ENCODE measurements at regions not wholly inside any gene's neighbourhood (a gene's known extent, or its start where the extent isn't known, plus 50 kb on each side); places are given as distances from the start of the nearest gene placed in this dataset.
"Not testable (repeated sequence)": the region's sequence is repeated elsewhere in the genome, so short reads cannot be mapped to it uniquely, and the experiment has no call there.

- DNase-seq, result no peak
- Mint-ChIP-seq H3K4me1 (ENCODE audit: low read depth) (peaks cover 25% of the 10 kb centered on the region), H3K27ac (no peak overlapping the region), H3K4me3 (no peak overlapping the region), H3K9me3 (no peaks in the 10 kb centered on the region), H3K36me3 (ENCODE audit: low read depth) (no peaks in the 10 kb centered on the region), H3K27me3 (peaks cover 10% of the 10 kb centered on the region)
Observed at GRCh38 chr3:13237776-13238490, 164.7 kb upstream of the IQSEC1 start.

DNA sequence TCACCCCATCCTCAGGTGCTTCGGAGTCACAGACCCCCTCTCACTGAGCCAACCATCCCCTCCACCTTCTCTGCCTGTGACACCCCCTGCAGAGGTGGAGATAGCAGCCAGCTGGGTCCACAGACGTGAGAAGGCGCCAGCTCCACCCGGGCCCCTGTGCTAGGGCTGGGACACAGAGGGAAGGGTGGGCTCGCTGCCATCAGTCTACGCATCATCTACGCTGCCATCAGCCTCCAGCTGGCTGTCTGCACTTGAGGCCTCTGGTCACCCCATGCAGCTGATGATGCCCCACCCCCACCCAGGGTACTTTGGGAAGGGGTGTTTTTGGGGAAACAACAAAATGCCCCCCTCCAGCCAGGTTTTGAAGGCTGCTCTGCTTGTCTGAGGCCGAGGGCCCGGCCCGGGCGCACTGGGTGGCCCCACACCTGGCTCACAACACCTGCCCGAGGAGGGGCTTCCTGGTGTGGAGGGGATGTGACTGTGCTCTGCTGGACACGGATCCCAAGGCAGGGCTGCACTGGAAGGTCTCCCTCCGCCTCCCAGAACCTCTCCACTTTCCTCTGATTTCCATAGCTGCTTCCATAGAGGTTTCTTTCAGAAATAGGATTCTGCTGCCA lies 163.4 kb upstream of the IQSEC1 start:
- H3K4me3 Mint-ChIP-seq, result no peak overlapping the region
- H3K36me3 Mint-ChIP-seq (ENCODE audit: low read depth), result no peaks in the 10 kb centered on the region
- peaks cover 25% of the 10 kb centered on the region for H3K4me1 Mint-ChIP-seq (ENCODE audit: low read depth)
- peaks cover 10% of the 10 kb centered on the region for H3K27me3 Mint-ChIP-seq
- no peak for DNase-seq
- no peaks in the 10 kb centered on the region for H3K9me3 Mint-ChIP-seq
- no peak overlapping the region for H3K27ac Mint-ChIP-seq

- Mint-ChIP-seq H3K4me1 (ENCODE audit: low read depth) (peaks cover 25% of the 10 kb centered on the region), H3K4me3 (no peak overlapping the region), H3K36me3 (ENCODE audit: low read depth) (no peaks in the 10 kb centered on the region), H3K9me3 (no peaks in the 10 kb centered on the region), H3K27ac (no peak overlapping the region), H3K27me3 (peaks cover 10% of the 10 kb centered on the region)
- no peak for DNase-seq
Observed at GRCh38 chr3:13235897-13236296, 162.7 kb upstream of the IQSEC1 start.

DNA sequence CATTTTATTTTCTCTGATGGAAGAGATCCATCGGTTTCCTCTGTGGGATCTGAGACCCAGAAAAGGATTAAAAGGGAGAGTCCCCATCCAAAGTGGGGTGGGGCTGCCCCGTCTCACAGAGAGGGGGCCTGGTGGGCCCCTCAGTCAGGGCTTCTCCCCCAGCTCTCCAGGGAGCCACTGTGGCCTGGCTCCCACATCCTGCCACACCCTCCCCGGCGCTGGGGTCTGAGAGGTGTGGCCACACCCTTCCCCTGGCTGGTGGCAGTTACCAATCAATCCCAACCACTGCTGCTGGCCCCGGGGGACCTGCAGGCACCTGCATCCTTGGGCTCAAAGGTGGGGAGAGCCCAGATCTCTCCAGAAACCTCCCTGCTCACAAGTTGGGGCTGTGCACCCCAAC lies 161.8 kb upstream of the IQSEC1 start:
- H3K9me3 Mint-ChIP-seq, result no peaks in the 10 kb centered on the region
- peaks cover 10% of the 10 kb centered on the region for H3K27me3 Mint-ChIP-seq
- no peak overlapping the region for H3K27ac Mint-ChIP-seq
- peaks cover 25% of the 10 kb centered on the region for H3K4me1 Mint-ChIP-seq (ENCODE audit: low read depth)
- DNase-seq, result no peak
- no peaks in the 10 kb centered on the region for H3K36me3 Mint-ChIP-seq (ENCODE audit: low read depth)
- no peak overlapping the region for H3K4me3 Mint-ChIP-seq

DNA sequence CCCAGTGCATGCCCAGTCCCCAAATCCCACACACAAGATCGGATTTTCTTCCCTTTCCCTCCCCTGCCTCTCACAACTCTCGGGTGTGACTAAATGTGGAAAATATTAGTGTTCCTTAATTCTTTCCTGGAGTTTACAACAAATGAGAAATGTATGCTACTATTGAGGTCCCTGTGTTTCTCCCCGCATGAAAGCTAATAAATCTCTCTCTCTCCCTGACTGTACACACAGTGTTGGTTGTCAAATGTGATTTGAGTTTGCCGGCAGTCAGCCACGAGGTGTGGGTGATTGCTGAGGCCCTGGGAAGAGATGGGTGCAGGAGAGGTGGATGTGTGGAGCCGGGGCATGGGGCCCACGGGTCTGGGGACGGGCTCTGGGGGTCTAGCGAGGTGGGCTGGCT lies 161.4 kb upstream of the IQSEC1 start:
- H3K4me1 Mint-ChIP-seq (ENCODE audit: low read depth), result peaks cover 25% of the 10 kb centered on the region
- H3K9me3 Mint-ChIP-seq, result no peaks in the 10 kb centered on the region
- peaks cover 10% of the 10 kb centered on the region for H3K27me3 Mint-ChIP-seq
- H3K36me3 Mint-ChIP-seq (ENCODE audit: low read depth), result no peaks in the 10 kb centered on the region
- no peak overlapping the region for H3K27ac Mint-ChIP-seq
- no peak overlapping the region for H3K4me3 Mint-ChIP-seq
- no peak for DNase-seq

- Mint-ChIP-seq H3K36me3 (ENCODE audit: low read depth) (no peaks in the 10 kb centered on the region), H3K4me1 (ENCODE audit: low read depth) (peaks cover 25% of the 10 kb centered on the region), H3K27ac (no peak overlapping the region), H3K9me3 (no peaks in the 10 kb centered on the region), H3K27me3 (peaks cover 10% of the 10 kb centered on the region), H3K4me3 (no peak overlapping the region)
- DNase-seq, result peak; percentile 33
Observed at GRCh38 chr3:13233487-13234485, 160.6 kb upstream of the IQSEC1 start.

DNA sequence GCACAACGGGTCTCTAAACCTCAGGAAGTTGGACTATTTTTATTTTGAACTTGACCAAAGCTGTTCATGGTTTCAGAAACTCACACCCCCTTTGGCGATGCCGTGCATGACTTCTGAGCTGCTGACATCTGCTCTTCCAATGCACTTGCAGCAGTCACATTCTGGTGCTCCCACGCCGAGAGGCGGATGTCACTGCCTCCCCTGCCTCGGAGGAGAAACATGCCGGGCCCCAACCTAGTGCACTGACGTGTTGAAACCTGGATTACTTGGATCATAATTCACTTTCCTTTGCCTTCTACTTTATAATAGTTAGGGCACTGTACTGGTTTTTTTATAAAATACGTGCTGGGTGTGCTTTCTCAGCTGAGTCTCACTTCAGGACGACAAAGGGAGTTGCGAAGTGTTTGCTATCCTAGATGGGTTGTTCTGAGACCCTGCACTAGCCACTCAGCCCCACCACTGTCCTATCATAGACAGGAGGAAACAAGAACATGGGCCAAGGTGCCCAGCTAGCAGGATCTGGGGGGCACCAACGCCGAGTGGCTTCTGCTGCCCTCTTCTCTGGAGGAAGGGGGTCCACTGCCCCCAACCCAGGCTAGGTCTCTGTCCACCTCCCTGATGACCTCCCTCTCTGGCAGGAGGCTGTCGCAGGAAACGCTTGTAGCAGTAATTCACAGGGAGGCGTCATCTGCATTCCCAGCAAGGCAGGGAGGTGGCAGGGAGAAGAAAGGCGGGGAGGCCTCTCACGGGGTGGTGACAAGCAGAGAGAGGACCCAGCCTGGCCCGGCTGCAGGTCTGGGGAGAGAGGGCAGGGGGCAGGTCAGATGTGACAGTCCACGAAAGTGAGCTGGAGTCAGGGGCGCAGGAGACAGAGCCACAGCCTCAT lies 158.8 kb upstream of the IQSEC1 start:
- peaks cover 25% of the 10 kb centered on the region for H3K4me1 Mint-ChIP-seq (ENCODE audit: low read depth)
- H3K27me3 Mint-ChIP-seq, result peaks cover 10% of the 10 kb centered on the region
- DNase-seq, result no peak
- no peak overlapping the region for H3K27ac Mint-ChIP-seq
- no peaks in the 10 kb centered on the region for H3K9me3 Mint-ChIP-seq
- H3K4me3 Mint-ChIP-seq, result no peak overlapping the region
- no peaks in the 10 kb centered on the region for H3K36me3 Mint-ChIP-seq (ENCODE audit: low read depth)

- Mint-ChIP-seq H3K4me1 (ENCODE audit: low read depth) (peaks cover 9% of the 10 kb centered on the region), H3K4me3 (no peak overlapping the region), H3K36me3 (ENCODE audit: low read depth) (no peaks in the 10 kb centered on the region), H3K9me3 (no peaks in the 10 kb centered on the region), H3K27me3 (peaks cover 2% of the 10 kb centered on the region), H3K27ac (no peak overlapping the region)
- no peak for DNase-seq
Observed at GRCh38 chr3:13229273-13229949, 156.2 kb upstream of the IQSEC1 start.

- H3K9me3 Mint-ChIP-seq, result no peaks in the 10 kb centered on the region
- H3K27me3 Mint-ChIP-seq, result peaks cover 1% of the 10 kb centered on the region
- H3K4me3 Mint-ChIP-seq, result no peak overlapping the region
- peaks cover under 1% of the 10 kb centered on the region for H3K4me1 Mint-ChIP-seq (ENCODE audit: low read depth)
- no peaks in the 10 kb centered on the region for H3K36me3 Mint-ChIP-seq (ENCODE audit: low read depth)
- no peak for DNase-seq
- no peak overlapping the region for H3K27ac Mint-ChIP-seq
Observed at GRCh38 chr3:13228584-13228983, 155.4 kb upstream of the IQSEC1 start.

GRCh38 chr3:13228169-13228568 lies 154.9 kb upstream of the IQSEC1 start:
- H3K9me3 Mint-ChIP-seq; H3K36me3 Mint-ChIP-seq (ENCODE audit: low read depth); H3K4me1 Mint-ChIP-seq (ENCODE audit: low read depth); DNase-seq; H3K27ac Mint-ChIP-seq; H3K4me3 Mint-ChIP-seq; H3K27me3 Mint-ChIP-seq: not testable (repeated sequence)

DNA sequence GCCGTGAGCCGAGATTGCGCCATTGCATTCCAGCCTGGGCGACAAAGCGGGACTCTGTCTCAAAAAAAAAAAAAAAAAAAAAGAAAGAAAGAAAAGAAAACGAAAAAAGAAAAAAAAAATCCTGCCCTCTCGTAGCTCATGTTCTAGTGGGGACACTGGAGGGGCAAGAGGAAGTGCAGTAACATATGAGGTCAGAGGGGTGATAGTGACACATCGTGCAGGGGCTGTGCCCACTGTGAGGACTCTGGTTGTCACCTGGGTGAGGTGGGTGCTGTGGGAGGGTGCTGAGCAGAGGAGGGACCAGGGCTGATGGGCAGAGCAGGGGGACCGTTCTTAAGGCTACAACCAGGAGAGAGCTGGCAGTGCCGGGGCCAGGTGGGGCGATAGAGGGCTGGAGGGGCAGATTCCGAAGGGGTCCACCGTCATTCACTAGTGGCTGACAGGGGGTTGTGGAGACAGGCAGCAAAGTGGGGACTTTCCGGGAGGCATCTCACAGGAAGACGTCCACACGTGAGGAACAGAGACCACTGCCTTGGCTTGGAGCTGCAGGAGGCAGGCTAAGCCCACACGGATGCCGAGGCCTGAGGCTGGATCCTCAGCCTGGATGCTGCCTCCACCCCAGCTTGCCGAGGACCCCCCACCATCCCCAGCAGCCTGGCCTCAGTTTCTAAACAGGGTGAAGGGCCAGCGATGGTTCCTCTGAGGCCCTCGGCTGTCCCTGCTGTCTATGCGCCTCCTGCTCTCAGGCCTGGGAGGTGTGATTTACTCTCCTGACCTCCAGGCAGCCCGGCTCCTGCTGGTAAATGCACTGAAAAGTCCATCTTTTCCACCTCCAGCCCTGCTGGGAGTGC lies 154.3 kb upstream of the IQSEC1 start:
- H3K27ac Mint-ChIP-seq, result no peak overlapping the region

GRCh38 chr3:13224967-13225366 lies 151.7 kb upstream of the IQSEC1 start:
- no peak overlapping the region for H3K27ac Mint-ChIP-seq

More for the DNA sequence above, 154.3 kb upstream of the IQSEC1 start:
- Mint-ChIP-seq H3K9me3 (no peaks in the 10 kb centered on the region), H3K27me3 (no peaks in the 10 kb centered on the region), H3K4me3 (no peak overlapping the region), H3K4me1 (ENCODE audit: low read depth) (no peaks in the 10 kb centered on the region), H3K36me3 (ENCODE audit: low read depth) (no peaks in the 10 kb centered on the region)
- DNase-seq, result no peak

More at GRCh38 chr3:13224967-13225366, 151.7 kb upstream of the IQSEC1 start:
- Mint-ChIP-seq H3K9me3 (no peaks in the 10 kb centered on the region), H3K4me3 (no peak overlapping the region), H3K4me1 (ENCODE audit: low read depth) (no peaks in the 10 kb centered on the region), H3K27me3 (no peaks in the 10 kb centered on the region), H3K36me3 (ENCODE audit: low read depth) (no peaks in the 10 kb centered on the region)
- no peak for DNase-seq
